ENCODE measurements at regions not wholly inside any gene's neighbourhood (a gene's known extent, or its start where the extent isn't known, plus 50 kb on each side); places are given as distances from the start of the nearest gene placed in this dataset.

GRCh38 chr9:127553793-127554192 lies 58.3 kb upstream of the STXBP1 start:
- no peaks in the 10 kb centered on the region for H3K27me3 Mint-ChIP-seq (ENCODE audit: low read depth, unreplicated experiment)
- TF ChIP-seq CTCF (IDR thresholded peaks at IDR 0.05; ENCODE audit: insufficient read depth, low read depth, low read length), result no peak
- no peak for TF ChIP-seq EZH2 (IDR thresholded peaks at IDR 0.05; ENCODE audit: insufficient read depth, low read length)
- Histone ChIP-seq H3K4me1 (ENCODE audit: insufficient read depth, low read length) (peaks cover 50% of the 10 kb centered on the region), H3K4me2 (ENCODE audit: low read length) (no peak overlapping the region), H2AFZ (ENCODE audit: low read depth, low read length) (no peak overlapping the region), H4K20me1 (ENCODE audit: insufficient read depth, low read length) (peaks cover 83% of the 10 kb centered on the region), H3K9me3 (ENCODE audit: insufficient read depth, low read depth, low read length) (no peaks in the 10 kb centered on the region), H3K9ac (ENCODE audit: low read length) (no peak overlapping the region), H3K79me2 (ENCODE audit: insufficient read depth, low read length) (peaks cover 97% of the 10 kb centered on the region), H3K27me3 (ENCODE audit: insufficient read depth, low read length) (no peaks in the 10 kb centered on the region), H3K36me3 (ENCODE audit: insufficient read depth, low read length) (peaks cover 3% of the 10 kb centered on the region), H3K4me3 (ENCODE audit: insufficient read depth, low read depth, low read length) (no peak overlapping the region), H3K27ac (ENCODE audit: low read depth, low read length) (no peak overlapping the region)
- peaks cover 19% of the 10 kb centered on the region for H3K36me3 Mint-ChIP-seq (ENCODE audit: low read depth, unreplicated experiment)
- H3K27ac Mint-ChIP-seq (ENCODE audit: unreplicated experiment), result peak overlapping the region; percentile 77
- FAIRE-seq (no peak), DNase-seq (ENCODE audit: low read depth) (no peak)
- no peak overlapping the region for H3K4me3 Mint-ChIP-seq (ENCODE audit: unreplicated experiment)
- no peaks in the 10 kb centered on the region for H3K9me3 Mint-ChIP-seq (ENCODE audit: unreplicated experiment)
- H3K4me1 Mint-ChIP-seq (ENCODE audit: low read depth, unreplicated experiment), result peaks cover 54% of the 10 kb centered on the region

GRCh38 chr9:127554966-127555839 lies 56.9 kb upstream of the STXBP1 start:
- peaks cover 97% of the 10 kb centered on the region for H3K79me2 ChIP-seq (ENCODE audit: insufficient read depth, low read length)
- H3K4me3 ChIP-seq (ENCODE audit: insufficient read depth, low read depth, low read length), result peak overlapping the region; percentile 12
- H3K27ac ChIP-seq (ENCODE audit: low read depth, low read length), result peak overlapping the region; percentile 84
- H2AFZ ChIP-seq (ENCODE audit: low read depth, low read length), result no peak overlapping the region
- peaks cover 7% of the 10 kb centered on the region for H3K36me3 ChIP-seq (ENCODE audit: insufficient read depth, low read length)
- H3K9me3 ChIP-seq (ENCODE audit: insufficient read depth, low read depth, low read length), result no peaks in the 10 kb centered on the region
- peak overlapping the region; percentile 78 for H3K4me2 ChIP-seq (ENCODE audit: low read length)
- H3K9ac ChIP-seq (ENCODE audit: low read length), result peak overlapping the region; percentile 64
- peaks cover 83% of the 10 kb centered on the region for H4K20me1 ChIP-seq (ENCODE audit: insufficient read depth, low read length)
- no peak for TF ChIP-seq CTCF (IDR thresholded peaks at IDR 0.05; ENCODE audit: insufficient read depth, low read depth, low read length)
- TF ChIP-seq EZH2 (IDR thresholded peaks at IDR 0.05; ENCODE audit: insufficient read depth, low read length), result no peak
- Mint-ChIP-seq H3K4me1 (ENCODE audit: low read depth, unreplicated experiment) (peaks cover 53% of the 10 kb centered on the region), H3K4me3 (ENCODE audit: unreplicated experiment) (no peak overlapping the region), H3K27me3 (ENCODE audit: low read depth, unreplicated experiment) (no peaks in the 10 kb centered on the region), H3K27ac (ENCODE audit: unreplicated experiment) (peak overlapping the region; percentile 79), H3K36me3 (ENCODE audit: low read depth, unreplicated experiment) (peaks cover 19% of the 10 kb centered on the region), H3K9me3 (ENCODE audit: unreplicated experiment) (no peaks in the 10 kb centered on the region)
- peaks cover 60% of the 10 kb centered on the region for H3K4me1 ChIP-seq (ENCODE audit: insufficient read depth, low read length)
- no peaks in the 10 kb centered on the region for H3K27me3 ChIP-seq (ENCODE audit: insufficient read depth, low read length)
- DNase-seq (ENCODE audit: low read depth), result no peak
- FAIRE-seq, result no peak

Data from astrocyte (in vitro differentiated cells and primary cell).